ENCODE measurements at regions not wholly inside any gene's neighbourhood (a gene's known extent, or its start where the extent isn't known, plus 50 kb on each side); places are given as distances from the start of the nearest gene placed in this dataset.
"Not testable (repeated sequence)": the region's sequence is repeated elsewhere in the genome, so short reads cannot be mapped to it uniquely, and the experiment has no call there.

- DNase-seq (ENCODE audit: low spot score) = no peak
Observed at GRCh38 chr6:37580176-37580955, 80.7 kb upstream of the CCDC167 start.

DNA sequence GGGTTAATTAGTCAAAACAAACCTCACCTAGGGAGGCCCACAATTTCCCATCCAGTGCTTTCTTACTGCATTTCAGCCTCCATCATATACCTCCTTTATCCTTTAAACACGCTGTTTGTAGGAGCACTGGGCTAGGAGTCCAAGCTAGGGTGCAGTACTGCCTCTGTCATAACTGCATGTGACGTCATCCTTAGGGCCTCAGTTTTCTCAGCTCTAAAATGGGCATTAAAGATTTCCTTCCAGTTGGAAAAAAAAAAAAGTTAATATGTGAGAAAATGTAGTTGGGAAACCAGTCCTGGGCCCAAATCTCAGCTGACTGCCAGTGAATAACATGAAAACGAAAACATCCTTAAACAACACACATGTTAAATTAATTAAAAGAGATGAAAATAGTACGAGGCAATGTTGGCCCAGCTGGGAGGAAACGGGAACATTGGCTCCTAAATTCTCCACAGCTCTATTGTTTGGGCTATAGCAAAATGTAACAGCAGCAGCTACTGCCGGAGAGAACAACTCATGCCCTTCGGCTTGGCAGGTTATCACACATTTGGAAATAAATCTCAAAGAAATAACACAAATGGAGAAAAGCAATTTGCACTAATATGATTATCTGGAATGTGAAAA lies 79.9 kb upstream of the CCDC167 start:
- DNase-seq (ENCODE audit: low spot score) = no peak

DNA sequence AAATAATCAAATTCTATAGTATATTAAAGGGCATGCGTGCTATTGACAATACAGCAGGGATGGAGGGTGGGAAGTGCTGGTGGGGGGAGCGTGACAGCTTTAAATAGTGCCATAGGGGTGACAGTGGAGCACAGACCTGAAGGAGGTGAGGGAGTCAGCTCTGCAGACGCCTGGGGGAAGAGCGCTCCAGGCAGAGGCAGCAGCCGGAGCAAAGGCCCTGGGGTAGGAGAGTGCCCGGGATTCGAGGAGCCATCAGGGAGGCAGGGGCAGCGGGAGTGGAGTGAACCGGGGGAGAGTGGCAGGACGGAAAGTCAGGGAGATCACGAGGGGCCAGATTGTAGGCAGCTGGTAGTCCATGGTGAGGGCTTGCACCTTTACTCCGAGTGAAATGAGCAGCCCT lies 78.4 kb upstream of the CCDC167 start:
- no peak for DNase-seq (ENCODE audit: low spot score)

- peak; percentile 90 for DNase-seq (ENCODE audit: low spot score)
Observed at GRCh38 chr6:37576336-37576737, 76.6 kb upstream of the CCDC167 start.

GRCh38 chr6:37575221-37575620 lies 75.5 kb upstream of the CCDC167 start:
- DNase-seq (ENCODE audit: low spot score) = no peak

GRCh38 chr6:37572334-37572733 lies 72.6 kb upstream of the CCDC167 start:
- no peak for DNase-seq (ENCODE audit: low spot score)

DNA sequence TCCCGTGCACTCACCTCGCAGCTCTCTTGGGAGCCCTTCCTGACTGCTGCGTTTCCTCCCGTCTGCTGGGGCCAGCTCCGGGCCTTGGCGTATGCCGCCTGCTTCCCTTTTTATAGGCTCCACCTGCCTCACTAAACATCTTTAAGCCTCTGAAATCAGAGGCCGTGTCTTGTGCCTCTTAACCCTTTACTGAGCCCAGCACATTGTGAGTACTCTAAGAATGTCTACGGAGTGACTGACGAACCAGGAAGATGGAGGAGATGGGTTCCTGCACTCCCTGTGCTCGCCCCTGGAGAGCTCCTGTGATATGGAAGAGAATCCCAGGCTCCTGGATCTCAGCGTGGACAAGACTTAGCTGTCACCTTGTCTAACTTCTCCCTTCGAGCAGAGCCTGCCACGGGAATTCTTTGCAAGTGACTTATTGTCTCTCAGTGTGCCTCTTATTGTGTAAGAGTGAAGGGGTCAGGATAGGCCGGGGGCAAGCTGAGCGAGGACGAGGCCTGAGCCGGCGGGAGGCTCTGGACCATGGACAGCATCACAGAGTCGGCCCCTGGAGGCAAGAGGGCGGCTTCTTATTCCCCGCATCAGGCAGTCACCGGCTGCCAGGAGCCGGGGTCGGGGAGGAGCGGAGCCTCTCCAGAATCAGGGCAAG lies 70.9 kb upstream of the CCDC167 start:
- no peak for DNase-seq (ENCODE audit: low spot score)

- no peak for DNase-seq (ENCODE audit: low spot score)
Observed at GRCh38 chr6:37569743-37570481, 70.2 kb upstream of the CCDC167 start.

DNA sequence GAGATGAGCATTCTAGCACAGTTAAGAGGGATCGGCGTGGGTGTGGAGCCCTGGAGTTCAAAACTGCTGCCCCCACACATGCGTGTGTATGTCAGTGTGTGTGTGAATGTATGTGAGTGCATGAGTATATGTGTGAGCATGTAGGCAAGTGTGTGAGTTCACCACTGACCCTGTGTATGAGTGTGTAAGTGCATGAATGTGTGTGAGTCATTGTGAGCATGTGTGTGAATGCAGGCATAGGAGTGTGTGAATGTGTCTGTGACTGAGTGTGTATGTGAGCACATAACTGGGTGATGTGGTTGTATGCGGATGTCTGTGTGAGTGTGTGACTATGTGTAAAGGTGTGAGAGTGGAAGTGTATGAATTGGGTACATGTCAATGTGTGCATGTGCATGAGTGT lies 69.6 kb upstream of the CCDC167 start:
- DNase-seq (ENCODE audit: low spot score) = no peak

- no peak for DNase-seq (ENCODE audit: low spot score)
Observed at GRCh38 chr6:37566950-37567349, 67.3 kb upstream of the CCDC167 start.

GRCh38 chr6:37566111-37566949 lies 66.6 kb upstream of the CCDC167 start:
- peak; percentile 73 for DNase-seq (ENCODE audit: low spot score)

- DNase-seq (ENCODE audit: low spot score) = no peak
Observed at GRCh38 chr6:37565267-37566110, 65.8 kb upstream of the CCDC167 start.

DNA sequence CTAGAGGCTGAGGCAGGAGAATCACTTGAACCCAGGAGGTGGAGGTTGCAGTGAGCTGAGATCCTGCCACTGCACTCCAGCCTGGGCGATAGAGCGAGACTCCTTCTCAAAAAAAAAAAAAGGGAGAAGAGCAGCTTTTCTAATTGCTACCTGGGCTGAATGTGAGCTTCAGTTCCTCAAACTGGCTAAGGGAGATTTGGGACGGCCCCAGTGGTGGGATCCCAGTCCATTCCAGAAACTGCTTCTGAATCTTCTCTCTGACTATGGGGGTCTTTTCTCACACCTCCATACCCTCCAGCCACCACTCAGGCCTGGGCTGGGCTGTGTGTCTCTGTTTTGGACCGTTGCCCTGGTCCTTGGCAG lies 63.2 kb upstream of the CCDC167 start:
- not testable (repeated sequence) for DNase-seq (ENCODE audit: low spot score)

GRCh38 chr6:37561361-37561760 lies 61.7 kb upstream of the CCDC167 start:
- DNase-seq (ENCODE audit: low spot score) = no peak

- DNase-seq (ENCODE audit: low spot score) = no peak
Observed at GRCh38 chr6:37560737-37561103, 61.0 kb upstream of the CCDC167 start.

GRCh38 chr6:37559501-37559900 lies 59.8 kb upstream of the CCDC167 start:
- no peak for DNase-seq (ENCODE audit: low spot score)

DNA sequence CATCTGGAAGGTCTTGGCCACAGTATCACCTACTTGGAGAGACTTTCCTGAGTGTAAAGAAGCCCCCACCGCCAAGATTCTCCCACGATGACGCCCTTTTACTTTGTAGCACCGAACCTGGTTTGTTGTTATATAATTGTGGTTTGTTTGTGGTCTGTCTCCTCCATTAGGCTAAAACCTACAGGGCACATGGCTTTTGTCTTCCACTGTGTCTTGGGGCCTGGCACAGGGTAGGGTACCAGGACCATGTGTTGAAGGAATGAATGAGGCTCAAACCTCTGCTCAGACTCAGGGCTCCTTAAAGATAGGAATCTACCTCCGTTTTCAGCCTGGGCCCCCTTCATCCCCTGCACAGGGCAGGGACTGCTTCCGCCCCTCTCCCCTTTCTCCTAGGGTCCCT lies 59.4 kb upstream of the CCDC167 start:
- DNase-seq (ENCODE audit: low spot score) = no peak

DNA sequence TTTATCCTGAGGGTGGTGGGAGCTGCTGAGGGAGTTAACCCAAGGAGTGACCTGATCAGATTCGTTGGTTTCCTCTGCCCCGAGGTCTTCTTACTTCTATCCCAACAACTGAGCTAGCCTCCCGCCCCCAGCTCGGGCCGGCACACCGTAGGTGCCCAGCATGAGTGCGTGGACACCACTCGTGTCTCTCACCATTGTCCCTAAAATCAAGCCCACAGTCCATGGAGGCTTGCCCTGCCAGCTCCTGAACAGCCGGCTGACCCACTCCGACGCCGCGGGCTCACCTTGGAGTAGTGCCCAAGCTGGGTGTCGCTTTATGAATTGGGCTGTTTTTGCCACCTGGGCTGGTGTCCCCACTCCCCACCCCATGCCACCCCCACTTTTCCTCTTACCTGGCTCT lies 59.0 kb upstream of the CCDC167 start:
- no peak for DNase-seq (ENCODE audit: low spot score)

DNA sequence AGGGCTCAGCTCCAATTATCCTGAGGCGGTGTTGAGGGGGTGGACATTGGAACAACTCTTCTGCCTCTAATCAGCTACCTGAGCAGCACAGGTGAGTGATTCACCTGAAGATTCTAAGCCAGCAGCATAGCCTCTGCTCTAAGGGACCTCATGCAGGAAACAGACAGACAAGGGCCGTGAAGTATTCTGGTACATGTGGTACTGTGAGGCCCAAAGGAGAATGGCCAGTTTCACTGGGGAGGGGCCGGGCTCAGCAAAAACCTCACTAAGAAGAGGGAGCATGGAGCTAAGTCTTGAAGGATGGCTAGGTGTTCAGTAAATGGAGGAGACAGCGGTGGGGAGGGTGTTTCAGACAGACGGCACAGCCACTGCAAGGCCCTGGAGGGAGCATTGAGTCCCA lies 58.5 kb upstream of the CCDC167 start:
- DNase-seq (ENCODE audit: low spot score) = no peak

DNA sequence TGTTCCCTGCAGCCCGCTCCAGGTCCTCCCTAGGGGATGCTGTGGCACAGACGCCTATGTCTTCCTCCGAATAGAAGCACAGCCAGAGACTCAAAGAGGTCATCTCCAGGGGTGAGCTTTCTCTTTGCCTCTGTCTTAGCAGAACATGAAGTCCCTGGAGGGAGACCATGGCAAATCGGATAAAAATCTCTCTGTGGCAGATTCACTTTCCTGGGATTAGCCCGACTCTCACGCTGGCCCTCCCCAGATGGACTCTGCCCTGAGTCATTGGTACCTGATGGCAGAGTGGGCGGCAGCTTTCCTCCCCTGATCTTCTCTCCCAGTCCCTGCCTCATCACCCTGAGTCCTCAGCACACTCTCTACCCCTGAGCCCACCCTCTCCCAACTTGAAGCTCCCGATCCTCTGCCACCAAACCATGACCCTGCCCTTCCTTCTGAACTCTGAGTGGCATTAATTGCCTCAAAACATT lies 58.0 kb upstream of the CCDC167 start:
- no peak for DNase-seq (ENCODE audit: low spot score)
